MM.1S (cell line): ENCODE measurements at regions not wholly inside any gene's neighbourhood (a gene's known extent, or its start where the extent isn't known, plus 50 kb on each side); places are given as distances from the start of the nearest gene placed in this dataset.

Experiments used
- CTCF ChIP-seq: fragments of 300-600 bp; sonication (generic); IDR thresholded peaks from 2 replicates; pipeline ENCODE4 v1.5.1; 2016; ENCODE audit warnings: antibody characterized with exemption, low read length, mixed read lengths
- EZH2 ChIP-seq: fragments of 300-600 bp; sonication (generic); optimal IDR thresholded peaks from 2 replicates; pipeline ENCODE3; 2017; ENCODE audit warnings: low read depth, mild to moderate bottlenecking, antibody characterized with exemption, low read length, mixed read lengths

DNA sequence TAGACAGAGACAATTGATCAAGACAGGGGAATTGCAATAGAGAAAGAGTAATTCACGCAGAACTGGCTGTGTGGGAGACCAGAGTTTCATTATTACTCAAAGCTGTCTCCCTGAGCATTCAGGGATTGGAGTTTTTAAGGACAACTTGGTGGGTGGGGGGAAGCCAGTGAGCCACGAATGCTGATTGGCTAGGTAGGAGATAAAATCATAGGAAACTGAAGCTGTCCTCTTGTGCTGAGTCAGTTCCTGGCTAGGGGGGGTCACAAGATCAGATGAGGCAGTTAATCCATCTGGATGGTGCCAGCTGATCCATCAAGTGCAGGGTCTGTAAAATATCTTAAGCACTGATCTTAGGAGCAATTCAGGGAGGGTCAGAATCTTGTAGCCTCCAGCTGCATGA, 358.6 kb downstream of the GPM6A start:
- TF ChIP-seq CTCF = no peak
- TF ChIP-seq EZH2 = no peak
